Fibroblast of lung (primary cell): ENCODE measurements at regions not wholly inside any gene's neighbourhood (a gene's known extent, or its start where the extent isn't known, plus 50 kb on each side); places are given as distances from the start of the nearest gene placed in this dataset.

Experiments used
- DNase-seq, 2 donors: peaks; one replicate each; pipeline versions ENCODE4 v3.0.0 to v3.0.0-alpha.2; 2010; ENCODE audit warnings: low read depth in 2 of 2
- H2AFZ ChIP-seq: 2 replicates; pipeline ENCODE4 v1.5.1; 2012; ENCODE audit warnings: low read length, control low read depth, inconsistent platforms
- H3K27ac ChIP-seq: 2 replicates; pipeline ENCODE4 v1.5.1; 2011; ENCODE audit warnings: low read length, control low read depth; ENCODE audit not compliant: insufficient read depth
- H3K27me3 ChIP-seq: 2 replicates; pipeline ENCODE4 v1.5.1; 2011; ENCODE audit warnings: mild to moderate bottlenecking, low read length; ENCODE audit not compliant: control insufficient read depth, insufficient read depth
- H3K36me3 ChIP-seq: 2 replicates; pipeline ENCODE4 v1.5.1; 2011; ENCODE audit warnings: low read length; ENCODE audit not compliant: control insufficient read depth, insufficient read depth
- H3K4me1 ChIP-seq: 2 replicates; pipeline ENCODE4 v1.5.1; 2011; ENCODE audit warnings: low read length; ENCODE audit not compliant: control insufficient read depth, insufficient read depth; ENCODE audit errors: extremely low read depth
- H3K4me2 ChIP-seq: 2 replicates; pipeline ENCODE4 v1.5.1; 2011; ENCODE audit warnings: low read length, control low read depth; ENCODE audit not compliant: insufficient read depth; ENCODE audit errors: extremely low read depth
- H3K4me3 ChIP-seq, 4 experiments: fragments of 200-600 bp in 1 of 4; sonication (generic) in 1 of 4; replicated peaks in 1 of 4; 2 replicates each; pipeline ENCODE4 v1.5.1; 2011 to 2016; ENCODE audit warnings: low read length in 4 of 4, low read depth in 3 of 4, mild to moderate bottlenecking in 3 of 4, control low read depth in 2 of 4, inconsistent platforms in 1 of 4, mixed read lengths in 1 of 4; ENCODE audit not compliant: insufficient read depth in 1 of 4; ENCODE audit errors: control extremely low read depth in 1 of 4
- H3K79me2 ChIP-seq: 2 replicates; pipeline ENCODE4 v1.5.1; 2012; ENCODE audit warnings: mild to moderate bottlenecking, low read length, inconsistent platforms; ENCODE audit not compliant: control insufficient read depth, insufficient read depth
- H3K9ac ChIP-seq: 2 replicates; pipeline ENCODE4 v1.5.1; 2011; ENCODE audit warnings: mild to moderate bottlenecking, low read length, control low read depth; ENCODE audit not compliant: insufficient read depth
- H3K9me3 ChIP-seq: 2 replicates; pipeline ENCODE4 v1.5.1; 2012; ENCODE audit warnings: low read depth, low read length; ENCODE audit not compliant: control insufficient read depth, insufficient read depth
- H4K20me1 ChIP-seq: 2 replicates; pipeline ENCODE4 v1.5.1; 2011; ENCODE audit warnings: low read length; ENCODE audit not compliant: control insufficient read depth, insufficient read depth; ENCODE audit errors: extremely low read depth
- CTCF ChIP-seq, 2 donors: IDR thresholded peaks in 1 of 2; conservative IDR thresholded peaks in 1 of 2; 1 replicate in 1 of 2; 2 replicates in 1 of 2; pipeline ENCODE4 v1.5.1; 2011 to 2012; ENCODE audit warnings: low read length in 2 of 2, control low read depth in 1 of 2, inconsistent platforms in 1 of 2, low read depth in 1 of 2, mild to moderate bottlenecking in 1 of 2
- EZH2 ChIP-seq: IDR thresholded peaks from 2 replicates; pipeline ENCODE4 v1.5.1; 2012; ENCODE audit warnings: low read length, control low read depth, mild to moderate bottlenecking; ENCODE audit errors: missing control alignments

- Histone ChIP-seq H3K79me2 (no peaks in the 10 kb centered on the region), H3K4me2 (no peak overlapping the region), H3K9ac (no peak overlapping the region), H3K27me3 (no peaks in the 10 kb centered on the region), H3K36me3 (no peaks in the 10 kb centered on the region), H3K4me3 (no peak overlapping the region), H3K9me3 (no peaks in the 10 kb centered on the region), H4K20me1 (no peaks in the 10 kb centered on the region), H2AFZ (no peak overlapping the region), H3K27ac (no peak overlapping the region), H3K4me1 (no peaks in the 10 kb centered on the region)
- no peak for TF ChIP-seq EZH2
- TF ChIP-seq CTCF (conservative IDR thresholded peaks at IDR 0.05 in 1 of 2, IDR thresholded peaks at IDR 0.05 in 1 of 2; ENCODE audit: low read depth in 1 of 2, low read length in 2 of 2), result no peak
- no peak for DNase-seq
Observed at GRCh38 chr14:97688631-97689336, 891.6 kb downstream of the VRK1 start.

- DNase-seq, result no peak
Observed at GRCh38 chr14:97692084-97692483, 894.9 kb downstream of the VRK1 start.

GRCh38 chr14:97695456-97695981 lies 898.3 kb downstream of the VRK1 start:
- H3K4me2 ChIP-seq, result no peak overlapping the region
- no peak overlapping the region for H3K9ac ChIP-seq
- no peaks in the 10 kb centered on the region for H3K9me3 ChIP-seq
- H3K4me3 ChIP-seq, result no peak overlapping the region
- no peak for DNase-seq
- H4K20me1 ChIP-seq, result no peaks in the 10 kb centered on the region
- H3K27me3 ChIP-seq, result no peaks in the 10 kb centered on the region
- no peak overlapping the region for H2AFZ ChIP-seq
- no peak overlapping the region for H3K27ac ChIP-seq
- no peaks in the 10 kb centered on the region for H3K79me2 ChIP-seq
- H3K36me3 ChIP-seq, result no peaks in the 10 kb centered on the region
- no peaks in the 10 kb centered on the region for H3K4me1 ChIP-seq
- TF ChIP-seq CTCF (conservative IDR thresholded peaks at IDR 0.05 in 1 of 2, IDR thresholded peaks at IDR 0.05 in 1 of 2; ENCODE audit: low read depth in 1 of 2, low read length in 2 of 2), result no peak

More at GRCh38 chr14:97692084-97692483, 894.9 kb downstream of the VRK1 start:
- Histone ChIP-seq H3K79me2 (no peaks in the 10 kb centered on the region), H2AFZ (no peak overlapping the region), H3K4me2 (no peak overlapping the region), H3K36me3 (no peaks in the 10 kb centered on the region), H3K4me1 (no peaks in the 10 kb centered on the region), H3K27me3 (no peaks in the 10 kb centered on the region), H3K27ac (no peak overlapping the region), H3K9ac (no peak overlapping the region), H3K9me3 (no peaks in the 10 kb centered on the region), H3K4me3 (no peak overlapping the region), H4K20me1 (no peaks in the 10 kb centered on the region)
- TF ChIP-seq CTCF (conservative IDR thresholded peaks at IDR 0.05 in 1 of 2, IDR thresholded peaks at IDR 0.05 in 1 of 2; ENCODE audit: low read depth in 1 of 2, low read length in 2 of 2), result no peak
- no peak for TF ChIP-seq EZH2
